ENCODE measurements at regions not wholly inside any gene's neighbourhood (a gene's known extent, or its start where the extent isn't known, plus 50 kb on each side); places are given as distances from the start of the nearest gene placed in this dataset.

- TF ChIP-seq REST (IDR thresholded peaks at IDR 0.05) (no peak), GABPA (IDR thresholded peaks at IDR 0.05 in 1 of 2, conservative IDR thresholded peaks at IDR 0.05 in 1 of 2) (no peak), TAF1 (conservative IDR thresholded peaks at IDR 0.05) (no peak), NR2F2 (IDR thresholded peaks at IDR 0.05) (no peak), JUND (IDR thresholded peaks at IDR 0.05) (no peak), YY1 (IDR thresholded peaks at IDR 0.05) (no peak), FOXA1 (IDR thresholded peaks at IDR 0.05) (no peak), HNF4G (IDR thresholded peaks at IDR 0.05) (no peak), EGR1 (IDR thresholded peaks at IDR 0.05; ENCODE audit: low read depth in 2 of 2) (no peak), RXRA (IDR thresholded peaks at IDR 0.05) (no peak), SP1 (IDR thresholded peaks at IDR 0.05) (no peak), MAX (IDR thresholded peaks at IDR 0.05) (no peak), CTCF (IDR thresholded peaks at IDR 0.05; ENCODE audit: low read depth, low read length, missing input control) (no peak)
- TF ChIP-seq, protein P1, sequence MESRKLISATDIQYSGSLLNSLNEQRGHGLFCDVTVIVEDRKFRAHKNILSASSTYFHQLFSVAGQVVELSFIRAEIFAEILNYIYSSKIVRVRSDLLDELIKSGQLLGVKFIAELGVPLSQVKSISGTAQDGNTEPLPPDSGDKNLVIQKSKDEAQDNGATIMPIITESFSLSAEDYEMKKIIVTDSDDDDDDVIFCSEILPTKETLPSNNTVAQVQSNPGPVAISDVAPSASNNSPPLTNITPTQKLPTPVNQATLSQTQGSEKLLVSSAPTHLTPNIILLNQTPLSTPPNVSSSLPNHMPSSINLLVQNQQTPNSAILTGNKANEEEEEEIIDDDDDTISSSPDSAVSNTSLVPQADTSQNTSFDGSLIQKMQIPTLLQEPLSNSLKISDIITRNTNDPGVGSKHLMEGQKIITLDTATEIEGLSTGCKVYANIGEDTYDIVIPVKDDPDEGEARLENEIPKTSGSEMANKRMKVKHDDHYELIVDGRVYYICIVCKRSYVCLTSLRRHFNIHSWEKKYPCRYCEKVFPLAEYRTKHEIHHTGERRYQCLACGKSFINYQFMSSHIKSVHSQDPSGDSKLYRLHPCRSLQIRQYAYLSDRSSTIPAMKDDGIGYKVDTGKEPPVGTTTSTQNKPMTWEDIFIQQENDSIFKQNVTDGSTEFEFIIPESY (IDR thresholded peaks at IDR 0.05) = no peak
- TF ChIP-seq, protein P2, sequence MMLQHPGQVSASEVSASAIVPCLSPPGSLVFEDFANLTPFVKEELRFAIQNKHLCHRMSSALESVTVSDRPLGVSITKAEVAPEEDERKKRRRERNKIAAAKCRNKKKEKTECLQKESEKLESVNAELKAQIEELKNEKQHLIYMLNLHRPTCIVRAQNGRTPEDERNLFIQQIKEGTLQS (IDR thresholded peaks at IDR 0.05) = no peak
- H3K27ac ChIP-seq (ENCODE audit: low read depth in 1 of 2, low read length in 2 of 2) = no peak overlapping the region
- H3K27me3 ChIP-seq (ENCODE audit: control insufficient read depth in 4 of 4, insufficient read depth in 4 of 4, low read length in 3 of 4) = no peaks in the 10 kb centered on the region
- no peaks in the 10 kb centered on the region for H3K4me1 ChIP-seq (ENCODE audit: control insufficient read depth in 4 of 4, insufficient read depth in 4 of 4, low read length in 3 of 4)
- no peaks in the 10 kb centered on the region for H3K9me3 ChIP-seq (ENCODE audit: control insufficient read depth in 4 of 4, low read length in 3 of 4)
- H3K9ac ChIP-seq (ENCODE audit: low read depth in 1 of 2, low read length in 2 of 2) = no peak overlapping the region
- H3K4me3 ChIP-seq (ENCODE audit: low read depth in 1 of 3, low read length in 3 of 3) = no peak overlapping the region
- 81% methylated on average over 1 of the region's 1 CpG for WGBS
- H3K36me3 ChIP-seq (ENCODE audit: control insufficient read depth in 4 of 4, insufficient read depth in 3 of 4, low read depth in 1 of 4, low read length in 3 of 4) = no peaks in the 10 kb centered on the region
- DNase-seq (ENCODE audit: low spot score) = no peak
These were observed 1382.6 kb upstream of the ADGRL2 start for GRCh38 chr1:80418134-80418533.

GRCh38 chr1:80417671-80418070 is 1383.1 kb upstream of the ADGRL2 start:
- TF ChIP-seq FOXA1 (IDR thresholded peaks at IDR 0.05) (no peak), TAF1 (conservative IDR thresholded peaks at IDR 0.05) (no peak), FOXA2 (IDR thresholded peaks at IDR 0.05) (no peak), MAX (IDR thresholded peaks at IDR 0.05) (no peak)
- TF ChIP-seq, protein P2 (IDR thresholded peaks at IDR 0.05) = no peak
- Histone ChIP-seq H3K27me3 (ENCODE audit: control insufficient read depth in 4 of 4, insufficient read depth in 4 of 4, low read length in 3 of 4) (no peaks in the 10 kb centered on the region), H3K9me3 (ENCODE audit: control insufficient read depth in 4 of 4, low read length in 3 of 4) (no peaks in the 10 kb centered on the region), H3K36me3 (ENCODE audit: control insufficient read depth in 4 of 4, insufficient read depth in 3 of 4, low read depth in 1 of 4, low read length in 3 of 4) (no peaks in the 10 kb centered on the region), H3K27ac (ENCODE audit: low read depth in 1 of 2, low read length in 2 of 2) (no peak overlapping the region), H3K9ac (ENCODE audit: low read depth in 1 of 2, low read length in 2 of 2) (no peak overlapping the region), H3K4me1 (ENCODE audit: control insufficient read depth in 4 of 4, insufficient read depth in 4 of 4, low read length in 3 of 4) (no peaks in the 10 kb centered on the region), H3K4me3 (ENCODE audit: low read depth in 1 of 3, low read length in 3 of 3) (no peak overlapping the region)
- WGBS = 92% methylated on average over 1 of the region's 1 CpG
- DNase-seq (ENCODE audit: low spot score) = no peak

Data from liver (tissue), 8 donors.